Limb (tissue), 2 donors: ENCODE measurements at regions not wholly inside any gene's neighbourhood (a gene's known extent, or its start where the extent isn't known, plus 50 kb on each side); places are given as distances from the start of the nearest gene placed in this dataset.

ENCODE experiments used
- DNase-seq, 2 donors: peaks; one replicate each; pipeline ENCODE4 v3.0.0-alpha.2; 2016; ENCODE audit errors: extremely low spot score in 2 of 2

GRCh38 chr3:86733257-86733656 is 257.7 kb downstream of the VGLL3 start:
- DNase-seq, result no peak

GRCh38 chr3:86731501-86731901 is 259.4 kb downstream of the VGLL3 start:
- no peak for DNase-seq

- no peak for DNase-seq
These were observed 267.5 kb downstream of the VGLL3 start for GRCh38 chr3:86723433-86723832.

- no peak for DNase-seq
These were observed 279.3 kb downstream of the VGLL3 start for GRCh38 chr3:86711634-86712033.

GRCh38 chr3:86708893-86709292 is 282.1 kb downstream of the VGLL3 start:
- no peak for DNase-seq

GRCh38 chr3:86702381-86702958 is 288.5 kb downstream of the VGLL3 start:
- peak in 1 of 2 donors; percentile 19 for DNase-seq

GRCh38 chr3:86695752-86696151 is 295.2 kb downstream of the VGLL3 start:
- no peak for DNase-seq

GRCh38 chr3:86673991-86674390 is 317.0 kb downstream of the VGLL3 start:
- DNase-seq, result no peak

GRCh38 chr3:86661817-86662216 is 329.1 kb downstream of the VGLL3 start:
- no peak for DNase-seq

- no peak for DNase-seq
These were observed 332.1 kb downstream of the VGLL3 start for GRCh38 chr3:86658876-86659275.

GRCh38 chr3:86654806-86655460 is 336.0 kb downstream of the VGLL3 start:
- DNase-seq, result no peak

- DNase-seq, result no peak
These were observed 337.2 kb downstream of the VGLL3 start for GRCh38 chr3:86653661-86654205.

GRCh38 chr3:86648087-86648486 is 342.9 kb downstream of the VGLL3 start:
- no peak for DNase-seq

GRCh38 chr3:86645756-86646155 is 345.2 kb downstream of the VGLL3 start:
- no peak for DNase-seq

- no peak for DNase-seq
These were observed 356.6 kb downstream of the VGLL3 start for GRCh38 chr3:86634361-86634760.

GRCh38 chr3:86629511-86629910 is 361.4 kb downstream of the VGLL3 start:
- no peak for DNase-seq

GRCh38 chr3:86624192-86624591 is 366.8 kb downstream of the VGLL3 start:
- DNase-seq, result no peak

- no peak for DNase-seq
These were observed 372.2 kb downstream of the VGLL3 start for GRCh38 chr3:86618706-86619105.

- DNase-seq, result no peak
These were observed 385.8 kb downstream of the VGLL3 start for GRCh38 chr3:86605166-86605565.

- no peak for DNase-seq
These were observed 395.3 kb downstream of the VGLL3 start for GRCh38 chr3:86595696-86596095.

GRCh38 chr3:86594838-86595237 is 396.1 kb downstream of the VGLL3 start:
- no peak for DNase-seq

GRCh38 chr3:86578071-86578470 is 412.9 kb downstream of the VGLL3 start:
- no peak for DNase-seq

GRCh38 chr3:86563400-86563970 is 427.5 kb downstream of the VGLL3 start:
- peak in 1 of 2 donors; percentile 74 for DNase-seq
